Muscle layer of duodenum (tissue), 2 donors: ENCODE measurements at regions not wholly inside any gene's neighbourhood (a gene's known extent, or its start where the extent isn't known, plus 50 kb on each side); places are given as distances from the start of the nearest gene placed in this dataset.

Source experiments
- H3K27ac ChIP-seq: one replicate; pipeline ENCODE4 v1.7.0; 2013; ENCODE audit warnings: mild to moderate bottlenecking, low read length
- H3K27me3 ChIP-seq: one replicate; pipeline ENCODE4 v1.7.0; 2013; ENCODE audit warnings: low read depth, mild to moderate bottlenecking, control low read depth, low read length
- H3K36me3 ChIP-seq, 2 donors: one replicate each; pipeline ENCODE4 v1.7.0; 2013; ENCODE audit warnings: low read length in 2 of 2, control low read depth in 1 of 2, mild to moderate bottlenecking in 1 of 2; ENCODE audit not compliant: insufficient read depth in 2 of 2, control insufficient read depth in 1 of 2
- H3K4me1 ChIP-seq, 2 donors: one replicate each; pipeline ENCODE4 v1.7.0; 2013; ENCODE audit warnings: low read length in 2 of 2, mild to moderate bottlenecking in 2 of 2, control low read depth in 1 of 2, moderate library complexity in 1 of 2; ENCODE audit not compliant: insufficient read depth in 2 of 2, control insufficient read depth in 1 of 2
- H3K4me3 ChIP-seq, 2 donors: one replicate each; pipeline ENCODE4 v1.7.0; 2013; ENCODE audit warnings: low read length in 2 of 2, low read depth in 1 of 2, mild to moderate bottlenecking in 1 of 2
- H3K9me3 ChIP-seq, 2 donors: one replicate each; pipeline ENCODE4 v1.7.0; 2013; ENCODE audit warnings: low read length in 2 of 2, control low read depth in 1 of 2, mild to moderate bottlenecking in 1 of 2; ENCODE audit not compliant: control insufficient read depth in 1 of 2
- donor health status: healthy.

DNA sequence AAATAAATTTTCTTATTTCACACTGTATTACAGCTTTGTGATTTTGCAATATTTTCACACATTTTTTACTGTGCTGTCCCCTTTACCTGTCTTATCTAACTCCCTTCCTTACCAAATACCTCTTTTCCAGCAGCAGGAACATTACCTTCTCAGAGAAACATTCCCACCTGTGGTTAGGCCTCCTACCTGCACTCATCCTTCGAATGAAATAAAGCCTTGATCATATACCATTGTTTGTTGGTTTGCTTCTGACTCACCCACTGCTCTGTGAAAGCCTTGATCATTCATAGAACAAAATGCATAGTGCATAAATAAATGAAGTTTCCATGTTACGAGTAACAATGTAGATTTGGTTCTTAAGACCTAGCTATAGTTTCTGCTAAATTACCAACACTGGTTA lies 256.3 kb downstream of the ARL4A start:
- Histone ChIP-seq H3K27ac (no peak overlapping the region), H3K9me3 (no peaks in the 10 kb centered on the region), H3K4me1 (no peaks in the 10 kb centered on the region), H3K4me3 (no peak overlapping the region), H3K36me3 (no peaks in the 10 kb centered on the region), H3K27me3 (no peaks in the 10 kb centered on the region)

- Histone ChIP-seq H3K27ac (no peak overlapping the region), H3K36me3 (no peaks in the 10 kb centered on the region), H3K4me1 (no peaks in the 10 kb centered on the region), H3K4me3 (no peak overlapping the region), H3K9me3 (no peaks in the 10 kb centered on the region), H3K27me3 (no peaks in the 10 kb centered on the region)
Measured at GRCh38 chr7:12945901-12946300, 258.5 kb downstream of the ARL4A start.

GRCh38 chr7:12947465-12947864 lies 260.0 kb downstream of the ARL4A start:
- Histone ChIP-seq H3K27ac (no peak overlapping the region), H3K27me3 (no peaks in the 10 kb centered on the region), H3K36me3 (no peaks in the 10 kb centered on the region), H3K4me3 (no peak overlapping the region), H3K9me3 (no peaks in the 10 kb centered on the region), H3K4me1 (no peaks in the 10 kb centered on the region)

GRCh38 chr7:12949060-12949931 lies 261.9 kb downstream of the ARL4A start:
- no peaks in the 10 kb centered on the region for H3K36me3 ChIP-seq
- no peak overlapping the region for H3K4me3 ChIP-seq
- no peaks in the 10 kb centered on the region for H3K4me1 ChIP-seq
- no peaks in the 10 kb centered on the region for H3K9me3 ChIP-seq
- H3K27ac ChIP-seq: no peak overlapping the region
- H3K27me3 ChIP-seq: no peaks in the 10 kb centered on the region

DNA sequence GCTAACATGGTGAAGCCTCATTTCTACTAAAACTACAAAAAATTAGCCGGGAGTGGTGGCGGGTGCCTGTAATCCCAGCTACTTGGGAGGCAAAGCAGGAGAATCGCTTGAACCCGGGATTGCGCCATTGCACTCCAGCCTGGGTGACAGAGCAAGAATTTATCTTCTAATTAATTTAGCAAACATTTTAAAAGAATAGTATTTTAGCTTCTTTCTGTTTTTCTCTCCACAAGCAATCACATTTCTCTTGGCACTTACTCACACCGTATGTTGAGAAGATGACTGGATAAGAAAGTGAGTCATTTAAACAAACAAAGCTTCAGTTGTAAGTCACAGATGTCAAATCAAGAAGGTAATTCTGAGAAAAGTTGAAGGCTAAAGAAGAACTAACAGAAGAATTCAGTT lies 264.0 kb downstream of the ARL4A start:
- Histone ChIP-seq H3K27me3 (no peaks in the 10 kb centered on the region), H3K27ac (no peak overlapping the region)

GRCh38 chr7:12954380-12955033 lies 267.1 kb downstream of the ARL4A start:
- Histone ChIP-seq H3K9me3 (no peaks in the 10 kb centered on the region), H3K4me1 (no peaks in the 10 kb centered on the region), H3K36me3 (no peaks in the 10 kb centered on the region), H3K4me3 (no peak overlapping the region), H3K27me3 (no peaks in the 10 kb centered on the region), H3K27ac (no peak overlapping the region)

More for the DNA sequence above, 264.0 kb downstream of the ARL4A start:
- Histone ChIP-seq H3K36me3 (no peaks in the 10 kb centered on the region), H3K4me3 (no peak overlapping the region), H3K4me1 (no peaks in the 10 kb centered on the region), H3K9me3 (no peaks in the 10 kb centered on the region)

DNA sequence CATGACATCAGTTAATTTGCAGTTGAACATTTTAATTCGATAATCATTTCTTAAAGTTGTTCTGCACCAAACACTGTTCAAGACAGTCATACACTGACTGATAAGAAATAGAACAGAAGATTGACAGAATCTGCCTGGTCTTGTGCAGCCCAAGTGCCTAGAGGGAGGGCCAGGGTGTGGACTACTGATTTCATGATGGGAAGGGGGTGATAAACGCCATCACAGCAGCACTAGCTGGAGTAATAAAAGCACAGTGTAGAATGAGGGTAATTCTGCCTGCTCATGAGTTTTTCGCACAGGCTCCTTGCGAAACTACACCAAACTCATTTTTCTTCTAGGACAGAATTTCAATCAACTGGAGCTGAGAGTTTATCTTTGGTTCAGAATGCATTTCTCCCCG lies 270.1 kb downstream of the ARL4A start:
- no peaks in the 10 kb centered on the region for H3K36me3 ChIP-seq
- H3K4me1 ChIP-seq: no peaks in the 10 kb centered on the region
- no peak overlapping the region for H3K4me3 ChIP-seq
- H3K27ac ChIP-seq: no peak overlapping the region
- no peaks in the 10 kb centered on the region for H3K27me3 ChIP-seq
- no peaks in the 10 kb centered on the region for H3K9me3 ChIP-seq

DNA sequence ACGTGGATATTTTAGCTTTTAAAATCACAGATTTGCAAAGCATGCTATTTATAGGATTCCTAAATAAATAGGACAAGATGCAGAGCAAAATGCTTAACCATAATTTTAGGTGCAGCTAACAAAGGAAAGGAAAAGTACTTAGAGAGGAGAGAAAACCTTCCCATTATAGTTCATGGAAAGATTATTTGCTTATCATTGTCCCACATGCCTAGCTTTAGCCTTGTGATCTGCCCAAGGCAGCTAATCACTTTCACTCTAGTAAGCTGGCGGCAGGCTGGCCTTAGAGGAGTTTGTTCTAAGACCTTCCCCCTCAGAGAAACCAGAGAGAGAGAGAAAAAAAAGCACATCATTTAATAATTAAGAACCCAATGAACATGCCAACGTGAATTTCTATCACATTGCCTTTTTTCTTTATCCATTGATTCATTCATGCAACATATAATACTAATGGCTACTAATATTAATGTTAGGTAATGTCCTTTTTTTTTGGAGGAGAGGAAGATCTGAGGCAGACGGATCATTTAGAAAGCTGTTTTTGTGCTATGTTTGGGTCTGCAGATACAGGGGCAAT lies 274.6 kb downstream of the ARL4A start:
- Histone ChIP-seq H3K4me3 (no peak overlapping the region), H3K27ac (no peak overlapping the region), H3K9me3 (no peaks in the 10 kb centered on the region), H3K27me3 (no peaks in the 10 kb centered on the region), H3K36me3 (no peaks in the 10 kb centered on the region), H3K4me1 (no peaks in the 10 kb centered on the region)

DNA sequence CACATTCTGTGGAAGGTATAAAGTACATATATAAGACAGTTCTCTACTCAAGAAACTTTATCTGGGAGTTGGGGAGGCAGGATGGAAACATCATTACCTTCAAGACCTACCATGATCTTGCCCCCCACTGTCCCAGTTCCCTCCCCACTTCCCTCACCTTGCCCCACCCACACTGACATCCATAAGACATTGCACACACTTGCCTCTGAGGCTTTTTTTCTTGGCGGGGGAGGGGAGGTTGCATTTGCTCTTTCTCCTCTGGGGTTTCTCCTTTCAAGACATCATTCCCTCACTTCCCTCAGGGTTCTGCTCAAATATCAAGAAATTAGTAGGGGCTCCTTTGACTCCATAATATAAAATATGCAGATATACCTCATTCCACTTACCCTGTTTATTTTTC lies 276.0 kb downstream of the ARL4A start:
- Histone ChIP-seq H3K4me1 (no peaks in the 10 kb centered on the region), H3K27ac (no peak overlapping the region), H3K9me3 (no peaks in the 10 kb centered on the region), H3K4me3 (no peak overlapping the region), H3K27me3 (no peaks in the 10 kb centered on the region), H3K36me3 (no peaks in the 10 kb centered on the region)

DNA sequence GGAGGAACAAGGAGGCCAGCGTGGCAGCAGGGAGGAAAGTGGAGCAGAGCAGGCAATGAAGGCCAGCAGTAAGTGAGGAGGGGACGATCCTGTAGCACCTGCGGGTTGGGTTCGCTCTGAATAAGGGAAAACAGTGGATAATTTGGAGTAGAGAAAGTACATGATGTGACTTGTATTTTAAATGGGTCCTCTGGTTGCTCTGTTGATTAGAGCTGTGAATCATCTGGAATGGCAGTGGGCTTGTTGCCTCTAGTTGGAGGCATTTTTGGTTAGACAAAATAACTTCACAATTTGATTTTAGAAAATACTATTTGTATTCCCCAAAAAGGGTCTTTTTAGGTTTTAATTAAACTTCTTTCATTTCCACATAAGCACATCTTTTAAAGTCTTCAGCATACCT lies 277.4 kb downstream of the ARL4A start:
- Histone ChIP-seq H3K27me3 (no peaks in the 10 kb centered on the region), H3K36me3 (no peaks in the 10 kb centered on the region), H3K4me3 (no peak overlapping the region), H3K9me3 (no peaks in the 10 kb centered on the region), H3K27ac (no peak overlapping the region), H3K4me1 (no peaks in the 10 kb centered on the region)

- no peaks in the 10 kb centered on the region for H3K9me3 ChIP-seq
- H3K4me3 ChIP-seq: no peak overlapping the region
- H3K4me1 ChIP-seq: no peaks in the 10 kb centered on the region
- H3K36me3 ChIP-seq: no peaks in the 10 kb centered on the region
- H3K27ac ChIP-seq: no peak overlapping the region
- no peaks in the 10 kb centered on the region for H3K27me3 ChIP-seq
Measured at GRCh38 chr7:12965767-12966166, 278.3 kb downstream of the ARL4A start.
